Peyer's patch (tissue), 4 donors: ENCODE measurements at regions not wholly inside any gene's neighbourhood (a gene's known extent, or its start where the extent isn't known, plus 50 kb on each side); places are given as distances from the start of the nearest gene placed in this dataset.

Source experiments
- CTCF ChIP-seq, 6 experiments: fragments of 450-650 bp in 4 of 6; fragments of 200-600 bp in 2 of 6; sonication (generic) in 1 of 6; IDR thresholded peaks; one replicate each; pipeline ENCODE4 v1.5.1; 2017 to 2019; ENCODE audit warnings: antibody characterized with exemption in 6 of 6, mild to moderate bottlenecking in 3 of 6, moderate library complexity in 1 of 6
- POLR2A ChIP-seq, 2 donors: fragments of 450-650 bp; IDR thresholded peaks; one replicate each; pipeline ENCODE4 v1.5.1; 2017; ENCODE audit warnings: antibody characterized with exemption in 2 of 2, mild to moderate bottlenecking in 2 of 2, moderate library complexity in 2 of 2

GRCh38 chr13:82803341-82803740 is 1078.9 kb downstream of the SLITRK1 start:
- TF ChIP-seq POLR2A (IDR thresholded peaks at IDR 0.05) = no peak
- TF ChIP-seq CTCF (IDR thresholded peaks at IDR 0.05) = no peak
